ENCODE measurements at regions not wholly inside any gene's neighbourhood (a gene's known extent, or its start where the extent isn't known, plus 50 kb on each side); places are given as distances from the start of the nearest gene placed in this dataset.

GRCh38 chr6:139690007-139690406, 315.6 kb upstream of the CITED2 start:
- H3K4me3 ChIP-seq = no peak overlapping the region
- 97 to 100% (median 99%) methylated on average over 1 of the region's 1 CpG for WGBS, 4 donors
- DNase-seq = no peak
- no peak overlapping the region for H3K27ac ChIP-seq
- ATAC-seq = no peak
- intact Hi-C loops (cut with DNase I) = no loop called here
- H3K9me3 ChIP-seq = no peaks in the 10 kb centered on the region
- TF ChIP-seq POLR2A (IDR thresholded peaks at IDR 0.05) (no peak), CTCF (IDR thresholded peaks at IDR 0.05) (no peak)
- H3K36me3 ChIP-seq = no peaks in the 10 kb centered on the region
- no peaks in the 10 kb centered on the region for H3K27me3 ChIP-seq
- H3K4me1 ChIP-seq = peaks cover 0 to 4% (median 0%) of the 10 kb centered on the region in 12 donors

GRCh38 chr6:139687055-139687454, 312.6 kb upstream of the CITED2 start:
- no peaks in the 10 kb centered on the region for H3K9me3 ChIP-seq
- ATAC-seq (no peak), DNase-seq (no peak)
- no peaks in the 10 kb centered on the region for H3K36me3 ChIP-seq
- intact Hi-C loops (cut with DNase I) = no loop called here
- H3K27ac ChIP-seq = no peak overlapping the region
- WGBS, 4 donors = 57 to 81% (median 72%) methylated on average over 2 of the region's 2 CpGs
- no peak overlapping the region for H3K4me3 ChIP-seq
- no peak for TF ChIP-seq CTCF (IDR thresholded peaks at IDR 0.05)
- no peak for TF ChIP-seq POLR2A (IDR thresholded peaks at IDR 0.05)
- H3K27me3 ChIP-seq = no peaks in the 10 kb centered on the region
- peaks cover 0 to 4% (median 0%) of the 10 kb centered on the region in 12 donors for H3K4me1 ChIP-seq

- ATAC-seq = no peak
- peaks cover 0 to 4% (median 0%) of the 10 kb centered on the region in 12 donors for H3K4me1 ChIP-seq
- TF ChIP-seq CTCF (IDR thresholded peaks at IDR 0.05) = no peak
- TF ChIP-seq POLR2A (IDR thresholded peaks at IDR 0.05) = no peak
- no peak overlapping the region for H3K4me3 ChIP-seq
- DNase-seq = no peak
- H3K36me3 ChIP-seq = no peaks in the 10 kb centered on the region
- intact Hi-C loops (cut with DNase I) = no loop called here
- H3K9me3 ChIP-seq = no peaks in the 10 kb centered on the region
- WGBS, 4 donors = 82 to 89% (median 86%) methylated on average over 5 of the region's 5 CpGs
- H3K27me3 ChIP-seq = no peaks in the 10 kb centered on the region
- H3K27ac ChIP-seq = no peak overlapping the region
Measured at GRCh38 chr6:139686308-139686707, 311.9 kb upstream of the CITED2 start.

GRCh38 chr6:139685009-139685408, 310.6 kb upstream of the CITED2 start:
- ATAC-seq (no peak), DNase-seq (no peak)
- TF ChIP-seq CTCF (IDR thresholded peaks at IDR 0.05) (no peak), POLR2A (IDR thresholded peaks at IDR 0.05) (no peak)
- H3K4me3 ChIP-seq = no peak overlapping the region
- no peaks in the 10 kb centered on the region for H3K36me3 ChIP-seq
- H3K9me3 ChIP-seq = no peaks in the 10 kb centered on the region
- H3K27ac ChIP-seq = no peak overlapping the region
- intact Hi-C loops (cut with DNase I) = no loop called here
- no peaks in the 10 kb centered on the region for H3K27me3 ChIP-seq
- H3K4me1 ChIP-seq = peaks cover 0 to 4% (median 0%) of the 10 kb centered on the region in 12 donors

Data from heart left ventricle (tissue), 16 donors.